ENCODE measurements at regions not wholly inside any gene's neighbourhood (a gene's known extent, or its start where the extent isn't known, plus 50 kb on each side); places are given as distances from the start of the nearest gene placed in this dataset.

- TF ChIP-seq EZH2 (IDR thresholded peaks at IDR 0.05; ENCODE audit: low read length) = no peak
- no peak for TF ChIP-seq CTCF (optimal IDR thresholded peaks at IDR 0.05 in 1 of 3, IDR thresholded peaks at IDR 0.05 in 1 of 3, conservative IDR thresholded peaks at IDR 0.05 in 1 of 3; ENCODE audit: extremely low read depth in 1 of 3, insufficient read depth in 2 of 3, low read length in 3 of 3)
These were observed 1725.0 kb downstream of the TP53TG3F start for GRCh38 chr16:35184356-35184870.

Data from keratinocyte (primary cell).